Activated CD8-positive, alpha-beta memory T cell treated with anti-CD3 and anti-CD28 coated beads for 36 hours (primary cell): ENCODE measurements at regions not wholly inside any gene's neighbourhood (a gene's known extent, or its start where the extent isn't known, plus 50 kb on each side); places are given as distances from the start of the nearest gene placed in this dataset.
"Not testable (repeated sequence)": the region's sequence is repeated elsewhere in the genome, so short reads cannot be mapped to it uniquely, and the experiment has no call there.

Source experiments
- CTCF ChIA-PET: fragments of 350-600 bp; sonication (Branson Sonifier 250); formaldehyde crosslinking; loops from one replicate; lab custom pipeline; 2021; ENCODE audit warnings: antibody characterized with exemption; lab: Charles Lee
- POLR2A ChIA-PET: fragments of 350-600 bp; sonication (Branson Sonifier 250); formaldehyde crosslinking; loops from one replicate; lab custom pipeline; 2021; ENCODE audit warnings: antibody characterized with exemption; lab: Charles Lee

DNA sequence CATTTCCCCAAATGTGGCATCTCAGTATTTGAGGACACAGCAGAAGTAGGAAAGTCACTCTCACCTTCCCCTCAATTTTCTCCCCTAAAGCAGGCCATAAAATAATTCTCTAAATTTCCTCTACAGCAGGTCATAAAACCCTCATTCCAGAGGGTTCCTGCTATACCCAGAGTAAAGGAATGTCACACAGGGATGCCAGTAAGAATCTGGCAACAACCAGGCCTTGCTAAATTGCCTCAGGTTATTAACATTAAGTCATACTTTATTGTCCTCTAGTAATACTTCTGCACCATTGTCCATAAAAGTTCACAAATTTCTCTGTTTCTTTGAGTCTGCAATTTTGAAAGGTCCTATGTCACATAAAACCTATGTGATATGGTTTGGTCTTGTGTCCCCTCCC, 685.7 kb upstream of the SLIT2 start:
- ChIA-PET CTCF (no interaction called here), POLR2A (no interaction called here)

DNA sequence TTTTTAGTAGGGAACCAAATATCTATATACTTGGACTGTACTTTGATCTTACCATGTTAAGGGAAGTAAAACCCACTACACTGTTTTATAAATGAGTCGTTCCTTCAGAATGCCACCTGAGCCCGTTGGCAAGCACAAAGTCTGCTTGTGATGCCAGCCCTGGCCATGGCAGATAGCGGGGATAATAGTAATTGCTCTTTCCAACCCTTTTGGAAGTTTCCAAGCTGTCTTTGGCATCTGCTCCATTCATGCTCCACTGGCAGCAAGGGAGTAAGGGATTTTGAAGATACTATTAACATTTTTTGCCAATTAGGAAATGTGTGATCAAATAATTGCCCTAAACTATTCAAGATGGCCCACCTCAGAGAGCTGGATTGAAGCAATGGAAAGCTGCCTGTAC, 689.2 kb upstream of the SLIT2 start:
- POLR2A ChIA-PET, result no interaction called here
- CTCF ChIA-PET, result no interaction called here

DNA sequence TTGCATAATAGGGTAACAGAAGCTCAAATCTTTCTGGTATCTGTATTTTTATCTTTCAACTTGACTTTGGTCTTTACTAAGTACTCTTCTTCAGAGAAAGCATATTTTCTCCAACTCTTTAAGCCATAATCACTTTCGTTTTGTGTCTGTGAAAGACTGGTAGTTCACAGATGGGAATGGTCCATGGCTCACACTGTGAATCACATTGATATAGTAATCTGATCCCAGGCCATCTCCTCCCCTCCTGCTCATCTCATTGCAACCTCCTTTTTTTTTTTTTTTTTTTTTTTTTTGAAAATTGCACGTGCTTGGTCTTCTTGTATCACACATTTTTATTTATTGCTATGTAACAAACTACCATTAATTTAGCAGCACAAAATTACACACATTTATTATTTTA, 694.5 kb upstream of the SLIT2 start:
- CTCF ChIA-PET, result no interaction called here
- POLR2A ChIA-PET, result no interaction called here

DNA sequence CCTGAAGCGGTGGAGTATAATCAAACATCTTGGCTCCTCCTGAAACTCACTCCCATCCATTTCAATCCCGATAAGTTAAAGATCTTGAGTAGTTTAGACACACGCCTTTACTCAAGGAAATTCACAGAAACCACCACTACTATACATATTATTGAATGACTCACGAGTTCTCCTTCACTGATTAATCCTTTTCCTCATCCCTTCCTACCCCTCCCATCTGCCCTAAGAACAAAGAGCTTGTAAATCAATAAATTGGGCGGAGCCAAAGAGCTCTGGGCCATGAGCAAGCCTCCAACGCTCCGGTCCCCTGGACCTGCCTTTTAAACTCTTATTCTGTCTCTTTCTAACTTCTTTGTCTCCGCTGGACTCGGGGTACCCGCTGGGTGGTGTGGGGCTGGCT, 695.4 kb upstream of the SLIT2 start:
- CTCF ChIA-PET, result not testable (repeated sequence)

DNA sequence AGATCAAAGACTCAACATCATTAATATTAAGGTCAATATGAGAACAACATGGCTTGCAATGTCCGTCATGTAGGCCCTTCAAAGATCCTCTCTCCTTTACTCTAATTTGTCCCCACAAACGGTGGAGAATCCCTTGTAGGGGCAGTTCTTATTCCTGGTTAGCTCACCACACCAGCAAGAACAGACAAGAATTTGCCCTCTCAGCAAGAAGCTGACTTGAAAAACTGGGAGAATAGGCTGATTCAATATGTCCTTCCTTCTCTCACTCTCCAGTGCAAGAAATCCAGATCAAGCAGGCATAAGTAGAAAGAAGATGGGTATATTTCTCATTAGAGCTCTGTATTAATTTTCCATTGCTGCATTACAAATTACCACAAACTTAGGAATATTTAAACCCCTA, 704.2 kb upstream of the SLIT2 start:
- POLR2A ChIA-PET, result no interaction called here
- CTCF ChIA-PET, result no interaction called here

More for the DNA sequence above, 695.4 kb upstream of the SLIT2 start:
- POLR2A ChIA-PET, result not testable (repeated sequence)

DNA sequence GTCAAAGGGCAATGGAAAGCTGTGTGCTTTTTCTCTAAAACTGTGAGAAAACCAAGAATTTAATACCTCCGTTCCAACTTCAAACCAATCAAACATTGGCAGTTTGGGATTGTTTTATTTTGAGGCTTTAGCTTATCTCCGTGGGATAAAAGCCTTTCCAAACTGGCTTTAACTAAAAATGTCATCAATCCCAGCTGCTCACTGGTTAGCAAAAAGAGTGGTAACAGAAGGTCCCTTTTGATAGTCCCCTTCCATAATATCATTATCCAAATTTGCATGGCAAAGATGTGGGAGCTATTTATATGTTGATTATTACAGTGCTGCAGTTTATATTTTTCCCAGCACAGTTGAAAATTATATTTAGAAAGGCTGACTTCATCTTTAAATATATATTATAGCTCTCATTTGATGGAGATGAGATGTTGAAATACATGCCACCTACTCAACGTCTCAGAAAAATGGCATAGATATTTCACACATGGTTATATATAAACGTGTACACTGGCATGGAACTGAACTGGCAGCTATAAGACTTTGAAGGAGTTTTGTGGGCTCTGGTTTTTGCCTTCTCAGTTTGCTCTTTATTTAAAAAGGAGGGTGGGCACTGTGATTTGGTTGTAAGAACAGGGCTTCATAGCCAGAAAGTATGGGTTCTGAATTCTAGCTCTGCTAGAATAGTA, 707.1 kb upstream of the SLIT2 start:
- POLR2A ChIA-PET, result no interaction called here
- CTCF ChIA-PET, result no interaction called here

DNA sequence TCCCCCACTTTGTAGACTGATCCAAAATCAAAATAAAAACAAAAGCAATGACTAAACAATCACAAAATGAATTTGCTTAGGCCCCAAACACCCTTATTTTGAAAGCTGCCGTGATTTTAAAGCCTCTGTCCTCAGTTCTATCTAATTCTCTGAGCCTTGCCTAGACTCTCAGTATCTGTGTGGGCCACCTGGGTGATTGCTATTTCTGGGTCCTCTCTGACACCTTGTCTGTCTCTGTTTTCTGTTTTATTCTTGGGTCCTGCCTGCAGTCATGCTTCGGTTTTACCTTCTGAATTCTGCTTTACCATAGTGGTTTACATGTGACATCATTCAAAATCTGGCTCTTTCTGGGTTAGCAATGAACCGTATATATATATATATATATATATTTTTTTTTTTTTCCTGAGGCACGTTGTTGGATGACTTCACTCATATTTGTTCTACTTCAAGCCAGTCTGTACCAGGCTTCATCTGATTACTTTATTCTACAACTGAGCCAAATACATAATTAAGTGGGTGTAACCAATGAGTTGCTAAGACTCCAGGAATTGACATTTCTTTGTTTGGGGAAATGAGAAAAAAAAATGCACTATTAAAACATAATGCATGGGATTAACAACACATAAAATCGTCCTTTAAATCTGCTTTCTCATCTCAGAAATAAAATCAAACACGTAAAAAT, 710.7 kb upstream of the SLIT2 start:
- ChIA-PET POLR2A (no interaction called here), CTCF (no interaction called here)

DNA sequence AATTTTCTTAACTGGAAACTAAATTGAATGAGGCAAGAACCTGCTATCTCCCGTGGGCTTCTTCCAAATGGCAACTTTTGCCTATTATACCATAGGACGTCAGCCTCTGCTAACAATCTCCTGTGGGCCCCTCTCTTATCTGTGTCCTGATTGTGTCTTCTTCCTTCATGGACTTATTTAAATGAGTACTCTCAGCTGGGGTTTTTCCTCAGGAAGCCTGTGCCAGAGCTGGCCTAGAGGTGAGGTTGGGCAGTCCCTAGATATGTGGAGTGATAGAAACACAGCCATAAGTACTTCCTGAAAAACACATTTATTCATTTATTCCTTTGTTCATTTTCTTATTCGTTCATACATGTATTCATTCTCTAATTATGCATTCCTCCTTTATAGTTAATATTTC, 712.5 kb upstream of the SLIT2 start:
- POLR2A ChIA-PET, result no interaction called here

DNA sequence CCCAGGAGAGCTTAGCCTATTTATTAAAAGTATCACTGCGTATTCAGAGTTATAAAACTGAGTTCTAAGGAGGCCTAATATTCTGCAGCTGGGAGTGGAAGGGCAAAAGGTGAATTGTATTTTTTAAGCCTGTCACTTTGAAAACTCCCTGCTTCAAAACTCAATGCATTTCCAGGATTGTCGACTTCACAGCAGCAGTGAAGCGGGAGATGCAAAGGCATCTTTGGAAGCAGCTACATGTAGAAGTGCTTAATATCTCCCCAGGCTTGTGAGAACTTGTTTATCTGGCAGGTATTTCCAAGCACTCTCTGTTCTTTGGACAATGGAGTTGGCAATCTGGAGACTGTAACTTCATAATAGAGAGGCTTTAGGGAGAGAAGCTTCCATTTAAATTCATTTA, 717.5 kb upstream of the SLIT2 start:
- CTCF ChIA-PET, result no interaction called here

More for the DNA sequence above, 712.5 kb upstream of the SLIT2 start:
- CTCF ChIA-PET, result no interaction called here

DNA sequence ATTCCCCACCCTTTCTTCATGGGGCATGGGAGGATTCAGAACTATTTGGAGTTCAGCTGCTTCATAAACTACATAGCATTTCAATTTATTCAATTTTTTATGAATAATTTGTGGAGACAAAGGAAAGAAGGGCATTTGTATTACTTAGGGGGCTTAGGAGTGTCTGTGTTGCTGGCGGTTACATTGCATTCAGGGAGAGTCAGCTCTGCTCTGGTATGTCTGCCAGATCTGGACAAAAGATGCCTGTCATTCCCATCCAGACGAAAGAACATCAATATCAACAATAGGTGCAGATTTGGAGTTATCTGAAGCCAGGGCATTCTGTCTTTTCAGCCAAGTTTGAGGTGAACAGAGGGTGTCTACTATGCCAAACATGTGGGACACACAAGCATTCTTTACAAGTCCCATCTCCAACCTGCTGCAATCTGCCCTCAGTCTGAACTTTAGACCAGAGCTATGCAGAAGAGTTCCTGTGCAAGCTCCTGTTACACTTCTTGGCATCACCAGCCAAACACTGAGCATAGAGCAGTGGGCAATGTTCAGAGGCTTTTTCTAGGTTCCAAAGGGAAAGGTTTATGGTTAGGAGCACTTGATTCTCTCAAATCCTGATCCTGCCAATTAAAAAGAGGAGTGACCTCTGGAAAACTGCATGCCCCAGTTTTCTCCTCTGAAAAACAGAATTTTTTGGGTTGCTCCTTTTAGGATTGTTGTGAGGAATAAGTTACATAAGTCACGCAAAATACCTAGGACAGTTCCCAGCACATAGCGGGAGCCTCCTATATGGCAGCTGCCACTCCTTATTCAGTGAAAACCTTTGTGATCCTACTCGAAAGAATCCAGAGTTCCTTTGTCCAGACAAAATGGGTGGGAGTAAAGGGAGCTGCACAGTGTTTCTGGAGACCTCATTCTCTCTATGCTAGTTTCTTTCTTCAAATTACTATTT, 719.5 kb upstream of the SLIT2 start:
- ChIA-PET CTCF (no interaction called here), POLR2A (no interaction called here)

More for the DNA sequence above, 717.5 kb upstream of the SLIT2 start:
- POLR2A ChIA-PET, result no interaction called here

DNA sequence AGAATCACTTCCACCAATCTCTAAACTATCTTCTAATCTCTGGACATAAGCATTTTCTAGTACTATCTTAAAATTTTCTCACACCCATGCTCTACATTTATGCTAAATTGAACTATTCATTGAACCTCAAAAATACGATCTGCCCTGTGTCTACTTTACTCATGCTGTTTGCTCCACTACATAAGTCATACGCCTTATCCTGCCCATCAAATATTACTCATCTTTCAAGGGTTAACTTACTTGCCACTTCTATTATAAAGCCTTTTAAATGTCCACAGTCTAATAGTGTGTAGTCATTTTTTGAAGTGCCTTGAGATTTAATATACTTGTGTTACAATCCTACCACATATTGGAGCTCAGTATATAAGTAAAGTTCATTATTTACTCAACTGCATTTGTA, 727.7 kb upstream of the SLIT2 start:
- POLR2A ChIA-PET, result no interaction called here
- CTCF ChIA-PET, result no interaction called here

DNA sequence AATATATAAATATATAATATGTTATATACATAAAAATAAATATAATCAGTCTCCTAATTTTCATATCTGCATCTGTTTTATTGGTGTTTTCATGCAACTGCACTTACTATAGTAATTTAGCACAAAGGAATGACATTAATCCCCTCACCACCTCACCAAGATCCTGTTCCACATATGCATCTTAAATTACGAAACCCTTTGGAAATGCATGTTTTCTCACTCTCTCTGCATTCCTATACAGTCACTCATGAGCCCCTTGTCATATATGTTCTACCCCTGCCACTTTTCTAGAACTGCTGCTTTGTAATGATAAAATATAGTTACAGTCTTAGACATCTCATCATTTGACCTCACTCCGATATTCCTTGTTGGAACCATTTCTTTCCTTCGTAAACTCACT, 728.7 kb upstream of the SLIT2 start:
- ChIA-PET CTCF (no interaction called here), POLR2A (no interaction called here)

DNA sequence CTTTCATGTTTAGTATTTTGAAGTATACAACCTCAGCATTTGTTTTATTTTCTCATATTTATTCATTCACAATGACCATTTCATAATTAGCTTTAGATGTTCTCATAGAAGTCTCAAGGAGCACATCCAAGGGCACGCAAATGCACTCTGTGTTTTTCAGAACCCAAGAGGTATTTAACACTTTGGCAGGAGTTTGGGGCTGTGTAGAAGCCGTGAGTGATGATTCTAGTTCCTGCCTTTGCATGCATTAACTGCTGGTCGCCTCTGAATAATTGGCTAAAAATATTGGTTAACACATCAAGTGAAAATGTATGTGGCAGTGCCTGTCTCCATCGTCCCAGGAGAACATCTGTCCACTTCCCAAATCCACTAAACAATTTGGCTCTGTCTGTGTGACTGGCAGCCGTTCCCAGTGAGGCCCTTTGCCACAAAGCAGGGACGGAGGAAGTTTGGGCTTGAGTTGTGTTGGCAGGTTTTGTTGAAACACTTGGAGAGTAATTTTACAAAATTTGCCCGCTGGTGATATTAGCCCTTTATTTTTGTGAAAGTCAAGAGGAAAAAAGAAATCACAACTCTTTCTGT, 730.7 kb upstream of the SLIT2 start:
- ChIA-PET POLR2A (no interaction called here), CTCF (no interaction called here)

DNA sequence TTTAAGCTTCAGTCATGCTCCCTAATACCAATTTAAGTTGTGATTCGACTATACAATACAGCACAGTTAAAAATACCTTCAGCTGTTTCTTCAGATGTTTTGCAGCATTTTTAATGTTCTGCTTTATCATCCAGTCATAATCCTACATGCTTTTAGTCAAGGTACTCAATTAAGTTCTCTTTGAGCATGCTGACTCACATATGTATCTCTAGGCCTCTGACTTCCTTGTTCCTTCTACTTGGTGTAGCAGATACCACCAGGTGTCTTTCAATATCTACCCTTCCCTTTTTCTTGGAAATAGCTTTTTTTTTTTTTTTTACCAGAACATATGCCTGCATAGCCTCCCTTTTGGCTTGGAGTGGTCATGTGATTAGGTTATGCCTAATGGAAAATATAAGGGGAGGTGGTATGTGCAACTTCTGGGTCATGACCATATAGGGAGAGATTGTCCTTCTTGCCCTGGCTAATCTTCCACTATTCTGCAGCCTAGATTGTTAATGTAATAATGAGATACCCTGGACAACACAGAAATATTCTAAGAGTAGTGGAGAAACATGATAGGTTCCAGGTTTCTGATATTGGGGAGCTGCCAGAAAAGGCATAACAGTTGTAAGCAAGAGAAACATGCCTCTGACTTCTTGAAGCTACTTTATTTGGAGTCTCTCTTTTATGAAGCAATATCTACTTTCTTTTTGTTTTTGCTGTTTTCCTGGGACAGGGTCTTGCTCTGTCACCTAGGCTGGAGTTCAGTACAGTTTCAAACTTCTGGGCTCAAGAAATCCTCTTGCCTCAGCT, 737.2 kb upstream of the SLIT2 start:
- ChIA-PET CTCF (no interaction called here), POLR2A (no interaction called here)

DNA sequence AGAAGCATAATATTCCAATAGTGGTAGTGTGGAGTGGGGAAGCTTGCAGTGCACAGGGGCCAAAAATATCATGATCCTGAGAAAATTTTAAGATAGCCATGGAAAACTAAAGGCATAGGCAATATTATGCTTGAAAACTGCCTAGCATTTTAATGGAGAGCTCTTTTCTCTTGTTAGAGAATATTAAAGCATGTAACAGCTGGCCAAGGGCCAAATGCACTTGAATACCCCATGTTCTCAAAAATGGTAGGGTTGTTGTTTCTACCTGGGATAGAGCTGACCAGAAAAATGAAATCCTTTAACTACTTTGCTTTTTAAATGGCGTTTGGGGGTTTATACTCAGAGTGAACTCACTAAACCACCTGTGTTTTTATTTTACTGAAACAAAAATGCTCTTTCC, 739.6 kb upstream of the SLIT2 start:
- POLR2A ChIA-PET, result no interaction called here
- CTCF ChIA-PET, result no interaction called here

DNA sequence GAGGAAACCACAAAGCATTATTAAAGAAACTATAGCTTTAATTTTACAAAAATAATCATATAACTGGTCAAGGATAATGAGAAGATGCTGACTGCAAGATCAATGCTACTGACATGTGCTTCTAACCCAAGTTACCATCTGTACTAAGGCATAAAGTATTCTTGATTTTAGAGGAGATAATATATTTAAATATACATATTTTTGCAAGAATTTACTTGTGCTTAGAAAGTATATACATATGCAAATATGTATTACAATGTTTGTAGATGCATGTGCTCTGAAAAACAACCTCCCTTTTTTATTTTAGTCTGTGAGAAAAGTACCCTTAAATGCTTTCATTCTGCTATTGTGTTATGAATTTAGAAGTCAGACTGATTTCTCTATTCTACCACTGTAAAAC, 740.7 kb upstream of the SLIT2 start:
- ChIA-PET CTCF (no interaction called here), POLR2A (no interaction called here)

DNA sequence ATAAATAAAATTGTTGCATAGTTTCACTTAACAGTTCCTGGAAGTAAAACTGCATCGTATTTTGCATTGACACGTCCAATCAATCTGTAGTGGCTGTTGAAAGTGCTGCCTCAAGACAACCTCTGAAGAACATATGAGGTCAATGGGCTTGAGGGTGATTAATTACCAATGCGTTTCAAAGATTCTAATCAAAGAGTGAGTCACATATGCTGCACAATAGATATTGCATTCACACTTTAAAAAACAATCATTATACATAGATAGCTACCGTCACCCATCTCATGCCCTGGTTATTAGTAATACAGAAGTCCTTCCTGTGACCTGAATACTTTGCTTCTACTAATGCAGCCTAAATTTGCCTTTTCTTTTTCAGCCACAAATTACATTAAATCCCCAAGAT, 743.3 kb upstream of the SLIT2 start:
- ChIA-PET POLR2A (no interaction called here), CTCF (no interaction called here)

DNA sequence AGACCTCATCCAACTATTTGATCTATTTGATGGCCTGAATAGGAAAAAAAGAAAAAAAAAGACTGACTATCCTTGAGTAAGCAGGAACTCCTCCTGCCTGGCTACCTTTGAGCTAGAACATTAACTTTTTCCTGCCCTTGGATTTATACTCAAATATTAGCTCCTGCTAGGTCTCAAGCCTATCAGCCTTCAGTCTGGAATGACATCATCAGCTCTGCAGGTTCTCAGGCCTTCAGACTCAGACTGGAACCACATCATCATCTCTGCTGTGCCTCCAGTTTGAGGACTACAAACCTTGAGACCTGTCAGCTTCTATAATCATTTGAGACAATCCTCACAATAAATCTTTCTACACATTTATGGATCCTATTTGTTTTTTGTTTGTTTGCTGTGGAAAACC, 754.0 kb upstream of the SLIT2 start:
- ChIA-PET POLR2A (no interaction called here), CTCF (no interaction called here)

DNA sequence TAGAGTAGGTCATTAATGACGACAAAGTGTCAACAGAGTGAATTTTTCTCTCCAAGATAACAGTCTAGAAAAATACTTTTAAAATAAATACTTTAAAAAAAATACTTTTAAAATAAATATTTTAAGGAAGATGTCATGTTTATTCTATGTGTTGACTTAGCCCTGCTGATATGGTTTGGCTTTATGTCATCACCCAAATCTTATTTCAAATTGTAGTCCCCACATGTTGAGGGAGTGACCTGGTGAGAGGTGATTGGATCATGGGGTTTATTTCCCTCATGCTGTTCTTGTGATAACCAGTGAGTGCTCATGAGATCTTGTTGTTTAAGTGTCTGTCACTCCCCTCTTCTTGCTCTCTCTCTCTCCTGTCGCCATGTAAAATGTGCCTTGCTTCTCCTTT, 754.9 kb upstream of the SLIT2 start:
- ChIA-PET POLR2A (no interaction called here), CTCF (no interaction called here)
